ENCODE measurements at regions not wholly inside any gene's neighbourhood (a gene's known extent, or its start where the extent isn't known, plus 50 kb on each side); places are given as distances from the start of the nearest gene placed in this dataset.

DNA sequence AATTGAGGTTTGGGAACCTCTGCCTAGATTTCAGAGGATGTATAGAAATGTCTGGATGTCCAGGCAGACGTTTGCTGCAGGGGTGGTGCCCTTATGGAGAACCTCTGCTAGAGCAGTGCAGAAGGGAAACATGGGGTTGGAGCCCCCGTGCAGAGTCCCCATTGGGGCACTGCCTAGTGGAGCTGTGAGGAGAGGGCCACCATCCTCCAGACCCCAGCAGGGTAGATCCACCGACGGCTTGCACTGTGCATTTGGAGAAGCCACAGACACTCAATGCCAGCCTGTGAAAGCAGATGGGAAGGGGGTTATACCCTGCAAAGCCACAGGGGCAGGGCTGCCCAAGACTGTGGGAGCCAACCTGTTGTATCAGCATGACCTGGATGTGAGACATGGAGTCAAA is 354.6 kb downstream of the ZNF326 start:
- no peak overlapping the region for H2BK12ac ChIP-seq (ENCODE audit: insufficient read length, low read depth, low read length)
- no peak overlapping the region for H3K4ac ChIP-seq (ENCODE audit: low read depth, low read length)
- no peak overlapping the region for H3K18ac ChIP-seq (ENCODE audit: insufficient read length, low read depth, low read length)
- H3K4me1 ChIP-seq (ENCODE audit: insufficient read depth, low read length): no peaks in the 10 kb centered on the region
- no peaks in the 10 kb centered on the region for H3K79me2 ChIP-seq (ENCODE audit: insufficient read depth, low read length)
- no peak overlapping the region for H3K56ac ChIP-seq (ENCODE audit: insufficient read length, low read depth, low read length)
- H4K20me1 ChIP-seq (ENCODE audit: control insufficient read depth, insufficient read depth, insufficient read length): no peaks in the 10 kb centered on the region
- H2BK5ac ChIP-seq (ENCODE audit: insufficient read length, low read length): no peak overlapping the region
- H2BK15ac ChIP-seq (ENCODE audit: low read depth, low read length): no peak overlapping the region
- Mint-ChIP-seq H3K4me1 (no peaks in the 10 kb centered on the region), H3K36me3 (ENCODE audit: insufficient read depth in 1 of 3, low read depth in 3 of 3) (peaks cover 9 to 10% (median 9%) of the 10 kb centered on the region in 3 experiments; a peak in 5 of 7 replicates), H3K9me3 (peaks cover 10 to 14% of the 10 kb centered on the region in 2 experiments), H3K27ac (no peak overlapping the region; a peak in 1 of 7 replicates), H3K27me3 (ENCODE audit: low read depth) (no peaks in the 10 kb centered on the region; the same call in 1 of the 2 replicates), H3K4me3 (no peak overlapping the region)
- H3K79me1 ChIP-seq (ENCODE audit: insufficient read depth, low read depth, low read length, poor library complexity, severe bottlenecking): no peaks in the 10 kb centered on the region
- WGBS (ENCODE audit: extremely low coverage, insufficient read length, low lambda C conversion rate): no CpG with 5 or more reads among the region's 4 CpGs
- no peak overlapping the region for H3T11ph ChIP-seq (ENCODE audit: low read length)
- H2AK5ac ChIP-seq (ENCODE audit: insufficient read length, low read length): no peak overlapping the region
- no peak overlapping the region for H2BK120ac ChIP-seq (ENCODE audit: low read depth, low read length, poor library complexity, severe bottlenecking)
- H4K5ac ChIP-seq (ENCODE audit: insufficient read length, low read depth, low read length): no peak overlapping the region
- no peak overlapping the region for H2BK20ac ChIP-seq (ENCODE audit: low read depth, low read length, poor library complexity, severe bottlenecking)
- H3K9ac ChIP-seq (ENCODE audit: extremely low read depth, insufficient read length, low read length): no peak overlapping the region
- no peak overlapping the region for H4K91ac ChIP-seq (ENCODE audit: insufficient read length, low read depth, low read length)
- no peak overlapping the region for H3K27ac ChIP-seq (ENCODE audit: insufficient read length, low read depth, low read length)
- no peaks in the 10 kb centered on the region for H3K27me3 ChIP-seq (ENCODE audit: insufficient read depth, low read length)
- H3K14ac ChIP-seq (ENCODE audit: insufficient read depth, low read length): no peak overlapping the region
- no peak overlapping the region for H4K8ac ChIP-seq (replicated peaks; ENCODE audit: insufficient read length, low read depth, low read length)
- H3K23ac ChIP-seq (ENCODE audit: insufficient read length, low read depth, low read length): no peak overlapping the region
- TF ChIP-seq, protein P1, sequence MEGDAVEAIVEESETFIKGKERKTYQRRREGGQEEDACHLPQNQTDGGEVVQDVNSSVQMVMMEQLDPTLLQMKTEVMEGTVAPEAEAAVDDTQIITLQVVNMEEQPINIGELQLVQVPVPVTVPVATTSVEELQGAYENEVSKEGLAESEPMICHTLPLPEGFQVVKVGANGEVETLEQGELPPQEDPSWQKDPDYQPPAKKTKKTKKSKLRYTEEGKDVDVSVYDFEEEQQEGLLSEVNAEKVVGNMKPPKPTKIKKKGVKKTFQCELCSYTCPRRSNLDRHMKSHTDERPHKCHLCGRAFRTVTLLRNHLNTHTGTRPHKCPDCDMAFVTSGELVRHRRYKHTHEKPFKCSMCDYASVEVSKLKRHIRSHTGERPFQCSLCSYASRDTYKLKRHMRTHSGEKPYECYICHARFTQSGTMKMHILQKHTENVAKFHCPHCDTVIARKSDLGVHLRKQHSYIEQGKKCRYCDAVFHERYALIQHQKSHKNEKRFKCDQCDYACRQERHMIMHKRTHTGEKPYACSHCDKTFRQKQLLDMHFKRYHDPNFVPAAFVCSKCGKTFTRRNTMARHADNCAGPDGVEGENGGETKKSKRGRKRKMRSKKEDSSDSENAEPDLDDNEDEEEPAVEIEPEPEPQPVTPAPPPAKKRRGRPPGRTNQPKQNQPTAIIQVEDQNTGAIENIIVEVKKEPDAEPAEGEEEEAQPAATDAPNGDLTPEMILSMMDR (conservative IDR thresholded peaks at IDR 0.05): no peak
- no peak for DNase-seq
- no peaks in the 10 kb centered on the region for H3K9me3 ChIP-seq (ENCODE audit: control insufficient read depth, low read depth, low read length)
- H3K4me2 ChIP-seq (ENCODE audit: insufficient read depth, insufficient read length, low read length): no peak overlapping the region
- no peak overlapping the region for H2AFZ ChIP-seq (ENCODE audit: low read length)
- H3K23me2 ChIP-seq (ENCODE audit: insufficient read length, low read depth, low read length, poor library complexity, severe bottlenecking): no peaks in the 10 kb centered on the region
